ENCODE measurements at regions not wholly inside any gene's neighbourhood (a gene's known extent, or its start where the extent isn't known, plus 50 kb on each side); places are given as distances from the start of the nearest gene placed in this dataset.

GRCh38 chr4:154014407-154015321 lies 225.8 kb upstream of the SFRP2 start:
- Histone ChIP-seq H3K4me1 (no peaks in the 10 kb centered on the region), H3K4me3 (replicated peaks in 1 of 3) (no peak overlapping the region), H3K27ac (no peak overlapping the region), H3K27me3 (no peaks in the 10 kb centered on the region), H3K9me3 (no peaks in the 10 kb centered on the region), H3K36me3 (no peaks in the 10 kb centered on the region)
- WGBS, 2 donors, result 41 to 44% methylated on average over 7 of the region's 7 CpGs
- no peak for TF ChIP-seq CTCF (IDR thresholded peaks at IDR 0.05)
- TF ChIP-seq POLR2A (IDR thresholded peaks at IDR 0.05), result no peak
- no peak for DNase-seq
- intact Hi-C loops (cut with DNase I), result no loop called here

- Histone ChIP-seq H3K9me3 (no peaks in the 10 kb centered on the region), H3K27ac (no peak overlapping the region), H3K36me3 (no peaks in the 10 kb centered on the region), H3K4me1 (no peaks in the 10 kb centered on the region), H3K27me3 (no peaks in the 10 kb centered on the region), H3K4me3 (replicated peaks in 1 of 3) (no peak overlapping the region)
- no peak for TF ChIP-seq POLR2A (IDR thresholded peaks at IDR 0.05)
- no peak for TF ChIP-seq CTCF (IDR thresholded peaks at IDR 0.05)
- DNase-seq, result no peak
- intact Hi-C loops (cut with DNase I), result no loop called here
These were observed 224.7 kb upstream of the SFRP2 start for GRCh38 chr4:154013576-154013975.

- WGBS, 2 donors, result 85 to 92% methylated on average over 7 of the region's 7 CpGs
- Histone ChIP-seq H3K27me3 (no peaks in the 10 kb centered on the region), H3K4me3 (replicated peaks in 1 of 3) (no peak overlapping the region), H3K36me3 (no peaks in the 10 kb centered on the region), H3K9me3 (no peaks in the 10 kb centered on the region), H3K4me1 (no peaks in the 10 kb centered on the region), H3K27ac (no peak overlapping the region)
- TF ChIP-seq CTCF (IDR thresholded peaks at IDR 0.05) (no peak), POLR2A (IDR thresholded peaks at IDR 0.05) (no peak)
- DNase-seq, result no peak
- intact Hi-C loops (cut with DNase I), result no loop called here
These were observed 221.5 kb upstream of the SFRP2 start for GRCh38 chr4:154010371-154010770.

GRCh38 chr4:154009788-154010187 lies 220.9 kb upstream of the SFRP2 start:
- H3K4me1 ChIP-seq, result no peaks in the 10 kb centered on the region
- WGBS, 2 donors, result 68 to 70% methylated on average over 6 of the region's 6 CpGs
- H3K27ac ChIP-seq, result no peak overlapping the region
- DNase-seq, result no peak
- H3K9me3 ChIP-seq, result no peaks in the 10 kb centered on the region
- no peaks in the 10 kb centered on the region for H3K27me3 ChIP-seq
- no peaks in the 10 kb centered on the region for H3K36me3 ChIP-seq
- intact Hi-C loops (cut with DNase I), result no loop called here
- H3K4me3 ChIP-seq (replicated peaks in 1 of 3), result no peak overlapping the region
- TF ChIP-seq POLR2A (IDR thresholded peaks at IDR 0.05), result no peak
- TF ChIP-seq CTCF (IDR thresholded peaks at IDR 0.05), result no peak

GRCh38 chr4:154009191-154009590 lies 220.3 kb upstream of the SFRP2 start:
- no peak overlapping the region for H3K27ac ChIP-seq
- TF ChIP-seq POLR2A (IDR thresholded peaks at IDR 0.05), result no peak
- TF ChIP-seq CTCF (IDR thresholded peaks at IDR 0.05), result no peak
- intact Hi-C loops (cut with DNase I), result no loop called here
- H3K9me3 ChIP-seq, result no peaks in the 10 kb centered on the region
- WGBS, 2 donors, result 80 to 92% methylated on average over 2 of the region's 2 CpGs
- no peaks in the 10 kb centered on the region for H3K36me3 ChIP-seq
- H3K4me3 ChIP-seq (replicated peaks in 1 of 3), result no peak overlapping the region
- no peak for DNase-seq
- H3K4me1 ChIP-seq, result no peaks in the 10 kb centered on the region
- no peaks in the 10 kb centered on the region for H3K27me3 ChIP-seq

Measured in thyroid gland (tissue), 4 donors.